Liver (tissue), 8 donors: ENCODE measurements at regions not wholly inside any gene's neighbourhood (a gene's known extent, or its start where the extent isn't known, plus 50 kb on each side); places are given as distances from the start of the nearest gene placed in this dataset.

Source experiments
- DNase-seq: peaks from one replicate; pipeline ENCODE4 v3.0.0-alpha.2; 2017; ENCODE audit warnings: low spot score
- H3K27ac ChIP-seq, 2 donors: one replicate each; pipeline ENCODE4 v1.7.0; 2013; ENCODE audit warnings: inconsistent platforms in 2 of 2, low read length in 2 of 2, control low read depth in 1 of 2, low read depth in 1 of 2, mild to moderate bottlenecking in 1 of 2
- H3K27me3 ChIP-seq, 4 donors: one replicate each; pipeline versions ENCODE4 v1.6.1 to v1.7.0; 2013; ENCODE audit warnings: low read length in 3 of 4, inconsistent platforms in 1 of 4, mild to moderate bottlenecking in 1 of 4, moderate library complexity in 1 of 4; ENCODE audit not compliant: control insufficient read depth in 4 of 4, insufficient read depth in 4 of 4
- H3K36me3 ChIP-seq, 4 donors: one replicate each; pipeline versions ENCODE4 v1.6.1 to v1.7.0; 2013; ENCODE audit warnings: low read length in 3 of 4, mild to moderate bottlenecking in 3 of 4, low read depth in 1 of 4, moderate library complexity in 1 of 4; ENCODE audit not compliant: control insufficient read depth in 4 of 4, insufficient read depth in 3 of 4
- H3K4me1 ChIP-seq, 4 donors: one replicate each; pipeline versions ENCODE4 v1.6.1 to v1.7.0; 2013; ENCODE audit warnings: low read length in 3 of 4, mild to moderate bottlenecking in 3 of 4, moderate library complexity in 1 of 4; ENCODE audit not compliant: control insufficient read depth in 4 of 4, insufficient read depth in 4 of 4
- H3K4me3 ChIP-seq, 3 donors: one replicate each; pipeline versions ENCODE4 v1.6.1 to v1.7.0; 2013; ENCODE audit warnings: low read length in 3 of 3, control low read depth in 1 of 3, low read depth in 1 of 3, mild to moderate bottlenecking in 1 of 3
- H3K9ac ChIP-seq, 2 donors: one replicate each; pipeline ENCODE4 v1.7.0; 2013; ENCODE audit warnings: low read length in 2 of 2, mild to moderate bottlenecking in 2 of 2, moderate library complexity in 2 of 2, control low read depth in 1 of 2, low read depth in 1 of 2
- H3K9me3 ChIP-seq, 4 donors: one replicate each; pipeline versions ENCODE4 v1.6.1 to v1.7.0; 2013; ENCODE audit warnings: low read length in 3 of 4; ENCODE audit not compliant: control insufficient read depth in 4 of 4
- EGR1 ChIP-seq, 2 donors: IDR thresholded peaks; 2 replicates each; pipeline ENCODE4 v1.6.1; 2016 to 2018; ENCODE audit warnings: antibody characterized with exemption in 2 of 2, low read depth in 2 of 2
- FOXA1 ChIP-seq: IDR thresholded peaks from 2 replicates; pipeline ENCODE4 v1.6.1; 2016; ENCODE audit warnings: antibody characterized with exemption
- FOXA2 ChIP-seq: IDR thresholded peaks from 2 replicates; pipeline ENCODE4 v1.6.1; 2016; ENCODE audit warnings: antibody characterized with exemption
- HNF4A ChIP-seq, 2 donors: conservative IDR thresholded peaks; 2 replicates each; pipeline ENCODE4 v1.6.1; 2016; ENCODE audit warnings: antibody characterized with exemption in 2 of 2, mild to moderate bottlenecking in 2 of 2
- NR2F2 ChIP-seq: IDR thresholded peaks from 2 replicates; pipeline ENCODE4 v1.6.1; 2016; ENCODE audit warnings: antibody characterized with exemption
- RAD21 ChIP-seq, 2 donors: IDR thresholded peaks; 2 replicates each; pipeline ENCODE4 v1.6.1; 2016; ENCODE audit warnings: antibody characterized with exemption in 2 of 2, mild to moderate bottlenecking in 2 of 2
- RXRA ChIP-seq, 2 donors: IDR thresholded peaks; 2 replicates each; pipeline ENCODE4 v1.6.1; 2017 to 2018; ENCODE audit warnings: antibody characterized with exemption in 2 of 2, mild to moderate bottlenecking in 1 of 2
- SP1 ChIP-seq: IDR thresholded peaks from 2 replicates; pipeline ENCODE4 v1.6.1; 2018; ENCODE audit warnings: antibody characterized with exemption, mild to moderate bottlenecking
- YY1 ChIP-seq: IDR thresholded peaks from 2 replicates; pipeline ENCODE4 v1.6.1; 2016; ENCODE audit warnings: antibody characterized with exemption, mild to moderate bottlenecking
- WGBS: extraction: QIAGEN DNeasy Blood & Tissue Kit; methylation state at CpG from one replicate; pipeline ENCODE4 v1.1.7; 2013; 5-methylcytosine and 5-hydroxymethylcytosine counted together
- TF ChIP-seq, protein P1 (sequence below): IDR thresholded peaks from 2 replicates; pipeline ENCODE4 v1.6.1; 2016; ENCODE audit warnings: antibody characterized with exemption, mild to moderate bottlenecking
- TF ChIP-seq, protein P2 (sequence below): IDR thresholded peaks from 2 replicates; pipeline ENCODE4 v1.6.1; 2016; ENCODE audit warnings: antibody characterized with exemption
- TF ChIP-seq, protein P3 (sequence below): fragments of 150-350 bp; IDR thresholded peaks from 2 replicates; pipeline ENCODE4 v1.5.1; 2017; ENCODE audit warnings: improper control_type of control experiment, low read depth, low read length; ENCODE audit not compliant: missing input control
- TF ChIP-seq, protein P4 (sequence below): IDR thresholded peaks from 2 replicates; pipeline ENCODE4 v1.6.1; 2016; ENCODE audit warnings: antibody characterized with exemption
- TF ChIP-seq, protein P5 (sequence below): IDR thresholded peaks from 2 replicates; pipeline ENCODE4 v1.6.1; 2016; ENCODE audit warnings: antibody characterized with exemption
- donor health status: healthy.
- donor health status: healthy.
- donor health status: healthy.
- donor health status: healthy.
- donor health status: healthy.

DNA sequence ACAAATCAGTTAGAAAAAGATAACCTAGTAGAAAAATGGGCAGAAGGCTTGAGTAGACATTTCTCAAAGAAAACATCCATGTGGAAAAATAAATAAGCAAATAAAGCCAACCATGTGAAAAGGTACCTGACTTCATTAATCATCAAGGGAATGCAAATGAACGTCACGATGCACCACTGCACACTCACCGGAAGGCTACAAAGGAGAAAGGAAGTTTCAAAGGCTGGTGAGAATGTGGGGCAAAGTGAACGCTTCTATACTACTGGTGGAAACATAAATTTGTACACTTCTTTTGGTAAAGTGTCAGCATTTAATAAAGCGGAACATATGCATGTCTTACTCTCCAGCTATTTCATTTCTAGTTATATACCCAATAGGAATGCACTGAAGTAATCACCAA is 166.8 kb downstream of the CSNK2A3 start:
- Histone ChIP-seq H3K27ac (no peak overlapping the region), H3K4me1 (no peaks in the 10 kb centered on the region), H3K36me3 (no peaks in the 10 kb centered on the region), H3K9ac (no peak overlapping the region), H3K27me3 (no peaks in the 10 kb centered on the region), H3K4me3 (no peak overlapping the region), H3K9me3 (no peaks in the 10 kb centered on the region)
- 89% methylated on average over 5 of the region's 5 CpGs for WGBS
- no peak for TF ChIP-seq FOXA1
- no peak for TF ChIP-seq SP1
- TF ChIP-seq NR2F2: no peak
- TF ChIP-seq RAD21 (IDR thresholded peaks at IDR 0.05): no peak
- TF ChIP-seq YY1: no peak
- TF ChIP-seq, protein P1, sequence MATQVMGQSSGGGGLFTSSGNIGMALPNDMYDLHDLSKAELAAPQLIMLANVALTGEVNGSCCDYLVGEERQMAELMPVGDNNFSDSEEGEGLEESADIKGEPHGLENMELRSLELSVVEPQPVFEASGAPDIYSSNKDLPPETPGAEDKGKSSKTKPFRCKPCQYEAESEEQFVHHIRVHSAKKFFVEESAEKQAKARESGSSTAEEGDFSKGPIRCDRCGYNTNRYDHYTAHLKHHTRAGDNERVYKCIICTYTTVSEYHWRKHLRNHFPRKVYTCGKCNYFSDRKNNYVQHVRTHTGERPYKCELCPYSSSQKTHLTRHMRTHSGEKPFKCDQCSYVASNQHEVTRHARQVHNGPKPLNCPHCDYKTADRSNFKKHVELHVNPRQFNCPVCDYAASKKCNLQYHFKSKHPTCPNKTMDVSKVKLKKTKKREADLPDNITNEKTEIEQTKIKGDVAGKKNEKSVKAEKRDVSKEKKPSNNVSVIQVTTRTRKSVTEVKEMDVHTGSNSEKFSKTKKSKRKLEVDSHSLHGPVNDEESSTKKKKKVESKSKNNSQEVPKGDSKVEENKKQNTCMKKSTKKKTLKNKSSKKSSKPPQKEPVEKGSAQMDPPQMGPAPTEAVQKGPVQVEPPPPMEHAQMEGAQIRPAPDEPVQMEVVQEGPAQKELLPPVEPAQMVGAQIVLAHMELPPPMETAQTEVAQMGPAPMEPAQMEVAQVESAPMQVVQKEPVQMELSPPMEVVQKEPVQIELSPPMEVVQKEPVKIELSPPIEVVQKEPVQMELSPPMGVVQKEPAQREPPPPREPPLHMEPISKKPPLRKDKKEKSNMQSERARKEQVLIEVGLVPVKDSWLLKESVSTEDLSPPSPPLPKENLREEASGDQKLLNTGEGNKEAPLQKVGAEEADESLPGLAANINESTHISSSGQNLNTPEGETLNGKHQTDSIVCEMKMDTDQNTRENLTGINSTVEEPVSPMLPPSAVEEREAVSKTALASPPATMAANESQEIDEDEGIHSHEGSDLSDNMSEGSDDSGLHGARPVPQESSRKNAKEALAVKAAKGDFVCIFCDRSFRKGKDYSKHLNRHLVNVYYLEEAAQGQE: no peak
- TF ChIP-seq EGR1 (IDR thresholded peaks at IDR 0.05; ENCODE audit: low read depth in 2 of 2): no peak
- TF ChIP-seq, protein P2, sequence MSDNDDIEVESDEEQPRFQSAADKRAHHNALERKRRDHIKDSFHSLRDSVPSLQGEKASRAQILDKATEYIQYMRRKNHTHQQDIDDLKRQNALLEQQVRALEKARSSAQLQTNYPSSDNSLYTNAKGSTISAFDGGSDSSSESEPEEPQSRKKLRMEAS: no peak
- TF ChIP-seq, protein P3, sequence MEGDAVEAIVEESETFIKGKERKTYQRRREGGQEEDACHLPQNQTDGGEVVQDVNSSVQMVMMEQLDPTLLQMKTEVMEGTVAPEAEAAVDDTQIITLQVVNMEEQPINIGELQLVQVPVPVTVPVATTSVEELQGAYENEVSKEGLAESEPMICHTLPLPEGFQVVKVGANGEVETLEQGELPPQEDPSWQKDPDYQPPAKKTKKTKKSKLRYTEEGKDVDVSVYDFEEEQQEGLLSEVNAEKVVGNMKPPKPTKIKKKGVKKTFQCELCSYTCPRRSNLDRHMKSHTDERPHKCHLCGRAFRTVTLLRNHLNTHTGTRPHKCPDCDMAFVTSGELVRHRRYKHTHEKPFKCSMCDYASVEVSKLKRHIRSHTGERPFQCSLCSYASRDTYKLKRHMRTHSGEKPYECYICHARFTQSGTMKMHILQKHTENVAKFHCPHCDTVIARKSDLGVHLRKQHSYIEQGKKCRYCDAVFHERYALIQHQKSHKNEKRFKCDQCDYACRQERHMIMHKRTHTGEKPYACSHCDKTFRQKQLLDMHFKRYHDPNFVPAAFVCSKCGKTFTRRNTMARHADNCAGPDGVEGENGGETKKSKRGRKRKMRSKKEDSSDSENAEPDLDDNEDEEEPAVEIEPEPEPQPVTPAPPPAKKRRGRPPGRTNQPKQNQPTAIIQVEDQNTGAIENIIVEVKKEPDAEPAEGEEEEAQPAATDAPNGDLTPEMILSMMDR: no peak
- no peak for DNase-seq

DNA sequence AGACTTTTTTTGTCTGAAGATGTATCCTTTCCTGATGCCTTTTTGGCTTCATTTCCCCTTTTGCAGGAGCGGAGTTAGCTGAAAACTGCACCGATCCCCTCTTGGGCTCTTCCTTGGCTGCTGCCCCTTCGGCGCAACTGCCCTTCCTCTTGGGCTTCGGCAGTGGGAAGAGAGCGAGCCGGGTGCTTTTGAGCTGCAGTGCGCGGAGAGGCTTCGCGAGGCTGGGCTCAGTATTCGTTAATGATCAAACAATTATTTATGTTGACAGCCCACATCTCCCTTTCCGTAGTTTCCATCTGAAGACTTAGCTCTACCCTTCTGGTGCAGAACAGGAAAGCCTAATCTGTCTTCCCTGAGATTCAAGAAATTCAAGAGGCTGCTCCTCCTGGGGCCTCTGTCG is 170.8 kb downstream of the CSNK2A3 start:
- Histone ChIP-seq H3K4me1 (no peaks in the 10 kb centered on the region), H3K27ac (no peak overlapping the region), H3K4me3 (no peak overlapping the region), H3K27me3 (no peaks in the 10 kb centered on the region), H3K9me3 (no peaks in the 10 kb centered on the region), H3K36me3 (no peaks in the 10 kb centered on the region), H3K9ac (no peak overlapping the region)
- 81% methylated on average over 14 of the region's 14 CpGs for WGBS
- no peak for DNase-seq
- TF ChIP-seq, protein P4, sequence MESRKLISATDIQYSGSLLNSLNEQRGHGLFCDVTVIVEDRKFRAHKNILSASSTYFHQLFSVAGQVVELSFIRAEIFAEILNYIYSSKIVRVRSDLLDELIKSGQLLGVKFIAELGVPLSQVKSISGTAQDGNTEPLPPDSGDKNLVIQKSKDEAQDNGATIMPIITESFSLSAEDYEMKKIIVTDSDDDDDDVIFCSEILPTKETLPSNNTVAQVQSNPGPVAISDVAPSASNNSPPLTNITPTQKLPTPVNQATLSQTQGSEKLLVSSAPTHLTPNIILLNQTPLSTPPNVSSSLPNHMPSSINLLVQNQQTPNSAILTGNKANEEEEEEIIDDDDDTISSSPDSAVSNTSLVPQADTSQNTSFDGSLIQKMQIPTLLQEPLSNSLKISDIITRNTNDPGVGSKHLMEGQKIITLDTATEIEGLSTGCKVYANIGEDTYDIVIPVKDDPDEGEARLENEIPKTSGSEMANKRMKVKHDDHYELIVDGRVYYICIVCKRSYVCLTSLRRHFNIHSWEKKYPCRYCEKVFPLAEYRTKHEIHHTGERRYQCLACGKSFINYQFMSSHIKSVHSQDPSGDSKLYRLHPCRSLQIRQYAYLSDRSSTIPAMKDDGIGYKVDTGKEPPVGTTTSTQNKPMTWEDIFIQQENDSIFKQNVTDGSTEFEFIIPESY: no peak
- no peak for TF ChIP-seq HNF4A (conservative IDR thresholded peaks at IDR 0.05)
- TF ChIP-seq, protein P1: no peak
- TF ChIP-seq, protein P3: no peak
- no peak for TF ChIP-seq FOXA1
- no peak for TF ChIP-seq RXRA (IDR thresholded peaks at IDR 0.05)
- TF ChIP-seq, protein P2: no peak
- TF ChIP-seq FOXA2: no peak
- TF ChIP-seq, protein P5, sequence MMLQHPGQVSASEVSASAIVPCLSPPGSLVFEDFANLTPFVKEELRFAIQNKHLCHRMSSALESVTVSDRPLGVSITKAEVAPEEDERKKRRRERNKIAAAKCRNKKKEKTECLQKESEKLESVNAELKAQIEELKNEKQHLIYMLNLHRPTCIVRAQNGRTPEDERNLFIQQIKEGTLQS: no peak
